ENCODE measurements at regions not wholly inside any gene's neighbourhood (a gene's known extent, or its start where the extent isn't known, plus 50 kb on each side); places are given as distances from the start of the nearest gene placed in this dataset.
"Not testable (repeated sequence)": the region's sequence is repeated elsewhere in the genome, so short reads cannot be mapped to it uniquely, and the experiment has no call there.

DNA sequence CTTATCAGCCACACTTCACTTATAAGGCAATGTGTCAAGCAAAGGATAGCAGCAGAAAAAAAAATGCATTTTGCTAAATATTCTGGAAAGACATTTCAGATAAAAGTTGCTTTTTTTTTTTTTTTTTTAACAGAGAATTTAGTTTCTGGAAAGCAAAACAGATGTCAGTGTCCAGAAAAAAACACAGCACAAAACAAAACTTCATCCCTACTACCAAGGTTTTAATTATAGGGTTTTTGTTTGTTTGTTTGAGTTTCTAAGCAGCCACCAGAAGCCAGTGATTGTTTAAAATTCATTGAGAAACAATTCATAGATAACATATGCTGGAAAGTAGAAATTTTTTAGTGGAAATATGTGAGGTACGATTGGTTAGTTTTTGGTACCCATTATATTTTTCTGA lies 1202.7 kb downstream of the OTOL1 start:
- no peak for DNase-seq

- DNase-seq = no peak
Observed at GRCh38 chr3:162701211-162701610, 1204.6 kb downstream of the OTOL1 start.

- DNase-seq = no peak
Observed at GRCh38 chr3:162702768-162703385, 1206.3 kb downstream of the OTOL1 start.

DNA sequence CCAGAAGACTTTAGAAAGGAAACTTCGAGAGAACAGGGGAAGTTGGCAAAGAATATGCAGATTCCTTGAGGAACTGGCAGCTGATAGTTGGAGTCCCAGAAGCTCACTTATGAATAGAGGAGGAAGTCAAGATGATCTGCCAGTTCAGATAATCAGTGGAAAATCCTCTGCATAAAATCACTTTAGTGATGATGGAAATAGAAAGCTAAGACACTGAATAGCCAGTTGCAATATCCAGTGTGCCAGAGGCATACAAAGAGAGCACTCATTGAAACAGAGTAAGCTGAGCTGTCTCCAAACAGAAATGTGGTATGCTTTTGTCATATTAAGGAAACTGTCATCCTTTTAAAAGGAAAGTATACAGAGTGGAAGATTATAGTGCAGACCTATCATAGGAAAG lies 1207.6 kb downstream of the OTOL1 start:
- no peak for DNase-seq

GRCh38 chr3:162704799-162705385 lies 1208.3 kb downstream of the OTOL1 start:
- no peak for DNase-seq

DNA sequence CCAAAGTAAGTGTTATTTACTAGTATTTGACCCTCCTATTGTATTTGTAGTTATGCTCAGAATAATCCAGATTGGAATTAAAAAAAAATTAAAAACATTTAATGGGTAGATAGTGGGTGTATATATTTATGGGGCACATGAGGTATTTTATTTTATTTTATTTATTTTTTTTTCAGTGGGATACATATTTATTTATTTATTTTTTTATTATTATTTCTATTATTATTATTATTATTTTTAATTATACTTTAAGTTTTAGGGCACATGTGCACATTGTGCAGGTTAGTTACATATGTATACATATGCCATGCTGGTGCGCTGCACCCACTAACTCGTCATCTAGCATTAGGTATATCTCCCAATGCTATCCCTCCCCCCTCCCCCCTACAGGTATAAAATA lies 1211.8 kb downstream of the OTOL1 start:
- not testable (repeated sequence) for DNase-seq

- DNase-seq = not testable (repeated sequence)
Observed at GRCh38 chr3:162708942-162709706, 1212.5 kb downstream of the OTOL1 start.

- no peak for DNase-seq
Observed at GRCh38 chr3:162710332-162711112, 1213.9 kb downstream of the OTOL1 start.

GRCh38 chr3:162717074-162717473 lies 1220.5 kb downstream of the OTOL1 start:
- not testable (repeated sequence) for DNase-seq

- DNase-seq = no peak
Observed at GRCh38 chr3:162718697-162719096, 1222.1 kb downstream of the OTOL1 start.

DNA sequence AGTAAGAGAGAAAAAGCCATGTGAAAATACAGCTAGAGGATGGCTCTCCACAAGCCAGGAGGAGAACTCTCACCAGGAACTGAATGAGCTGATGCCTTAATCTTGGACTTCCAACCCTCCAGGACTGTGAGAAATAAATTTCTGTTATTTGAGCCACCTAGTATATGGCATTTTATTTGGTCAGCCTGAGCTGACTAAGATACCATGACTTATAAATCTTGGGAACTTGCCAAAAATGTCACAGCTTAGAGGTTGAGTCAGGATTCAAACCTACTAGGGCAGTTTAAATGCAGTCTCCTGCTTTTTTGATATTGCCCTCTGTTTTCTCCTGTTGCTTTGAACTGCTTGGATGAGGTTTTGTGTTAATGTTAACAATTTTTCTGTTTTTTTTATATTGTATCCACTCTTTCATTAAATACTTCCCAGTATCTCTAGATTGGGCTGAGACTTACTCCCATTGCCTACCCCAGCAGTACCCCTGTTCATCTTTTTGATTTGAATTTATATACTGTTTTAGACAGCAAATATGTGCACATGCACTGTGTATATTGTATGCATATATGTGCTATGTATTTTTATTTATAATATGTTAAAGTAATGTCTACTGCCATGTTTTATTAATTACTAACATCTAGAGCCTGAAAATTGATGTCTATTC lies 1223.2 kb downstream of the OTOL1 start:
- DNase-seq = no peak

DNA sequence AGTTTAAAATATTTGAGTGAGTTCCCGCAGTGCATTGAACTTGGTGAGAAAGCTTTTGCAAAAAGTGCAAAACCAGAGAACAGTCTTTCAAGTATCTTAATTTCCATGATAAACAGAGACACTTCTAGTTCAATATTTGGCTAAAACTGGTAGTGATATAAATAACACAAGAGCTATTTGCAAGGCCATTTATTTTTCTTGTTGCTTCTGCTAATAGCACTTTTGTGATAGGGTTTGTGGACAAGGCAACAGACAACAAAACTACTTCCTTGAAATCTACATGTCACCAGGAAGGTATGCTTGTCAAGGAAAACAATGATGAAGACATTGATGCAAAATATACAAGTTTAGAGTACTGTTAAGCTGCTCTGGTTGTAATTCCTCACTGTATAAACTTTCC lies 1225.1 kb downstream of the OTOL1 start:
- no peak for DNase-seq

DNA sequence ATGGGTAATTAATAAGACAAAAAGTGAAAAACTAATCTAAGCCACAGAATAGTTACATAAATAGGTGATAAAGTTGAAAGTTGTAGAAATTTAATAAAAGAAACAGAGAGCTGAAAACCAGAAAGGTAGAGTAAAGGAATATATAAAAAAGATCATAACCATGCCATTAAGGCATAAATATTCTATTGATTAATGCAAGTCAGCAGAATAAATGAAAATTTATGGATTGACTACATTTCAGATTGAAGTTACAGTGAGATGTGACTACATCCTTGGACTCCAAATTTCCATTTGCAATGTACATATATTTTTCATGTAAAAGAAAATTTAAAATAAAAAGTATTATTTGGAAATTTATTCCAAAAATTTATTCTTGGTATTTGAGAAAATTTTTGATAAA lies 1225.7 kb downstream of the OTOL1 start:
- DNase-seq = no peak

GRCh38 chr3:162722796-162723195 lies 1226.2 kb downstream of the OTOL1 start:
- DNase-seq = not testable (repeated sequence)

DNA sequence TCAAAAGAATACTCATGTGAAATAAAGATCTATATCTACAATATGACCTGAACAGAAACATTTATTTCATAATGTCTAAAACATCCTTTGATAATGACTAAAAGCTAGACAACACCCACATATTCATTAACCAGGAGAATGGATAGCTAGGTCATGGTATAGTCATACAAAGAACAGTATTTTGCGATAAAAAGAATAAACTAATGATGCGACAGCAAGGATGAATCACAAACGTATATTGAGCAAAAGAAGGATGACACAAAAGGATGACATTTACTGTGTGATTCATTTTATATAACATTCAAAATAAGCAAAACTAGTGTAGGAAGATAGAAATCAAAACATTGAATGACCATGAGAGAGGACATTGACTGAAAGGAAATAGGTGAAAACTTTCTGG lies 1233.1 kb downstream of the OTOL1 start:
- DNase-seq = no peak

DNA sequence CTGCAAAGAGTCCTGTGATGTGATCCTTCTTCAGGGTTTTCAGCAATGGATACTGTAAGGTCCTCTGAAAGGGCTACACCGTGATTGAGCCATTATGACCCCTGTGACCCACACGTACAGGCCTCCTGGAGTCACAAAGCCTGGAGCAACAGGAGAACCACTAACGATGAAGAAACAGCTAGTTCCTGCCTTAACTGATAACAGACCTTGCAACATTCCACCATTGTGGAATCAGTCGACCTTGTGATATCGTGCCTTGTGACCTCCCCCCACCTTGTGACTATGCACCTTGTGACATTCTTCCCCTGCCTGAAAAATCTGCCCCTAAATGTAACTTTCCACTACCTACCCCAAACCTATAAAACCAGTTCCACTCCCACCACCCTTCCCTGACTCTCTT lies 1235.4 kb downstream of the OTOL1 start:
- not testable (repeated sequence) for DNase-seq

DNA sequence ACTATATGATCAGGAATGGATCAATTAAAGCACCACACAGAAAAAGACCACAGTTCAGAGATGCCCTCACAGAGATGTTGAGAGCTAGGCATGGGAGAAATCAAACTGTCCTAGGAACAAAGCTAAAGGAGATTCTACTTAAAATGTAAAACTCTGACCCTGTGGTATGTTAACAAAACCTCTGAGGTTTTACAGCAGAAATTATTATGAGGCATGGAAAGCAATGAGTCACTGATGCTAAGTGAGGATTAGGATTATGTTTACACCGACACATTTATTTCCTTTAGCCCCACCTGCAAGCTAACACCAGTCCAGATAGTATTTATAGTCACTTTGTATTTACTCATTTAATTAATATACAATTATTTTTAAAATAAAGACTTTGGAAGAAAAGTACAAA lies 1242.2 kb downstream of the OTOL1 start:
- no peak for DNase-seq

GRCh38 chr3:162740941-162741596 lies 1244.5 kb downstream of the OTOL1 start:
- no peak for DNase-seq

DNA sequence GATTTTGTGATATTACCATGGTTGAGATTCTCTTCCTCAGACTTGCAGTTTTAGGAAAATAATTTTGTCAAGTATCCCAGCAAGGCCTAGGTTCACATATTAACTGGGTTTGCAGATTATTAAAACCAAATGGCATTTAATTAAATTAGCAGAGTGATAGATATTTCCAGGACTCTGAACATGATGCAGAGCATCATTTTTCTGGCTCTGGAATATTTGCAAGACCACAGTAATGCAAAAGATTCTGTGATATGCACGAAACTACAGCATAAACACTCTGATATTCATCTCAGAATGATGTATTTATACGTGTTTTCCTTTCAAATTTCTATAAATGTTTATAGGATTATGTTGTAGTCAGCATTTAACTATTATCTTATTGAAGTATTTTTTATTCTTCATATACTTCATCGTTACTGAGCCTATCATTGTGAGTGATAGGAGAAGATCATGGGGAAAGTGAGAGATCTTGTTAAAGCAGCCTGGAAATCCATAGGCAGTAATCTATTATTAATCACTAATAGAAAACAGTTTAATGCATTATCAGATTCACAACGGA lies 1245.6 kb downstream of the OTOL1 start:
- DNase-seq = no peak

GRCh38 chr3:162743091-162743490 lies 1246.5 kb downstream of the OTOL1 start:
- no peak for DNase-seq

GRCh38 chr3:162760789-162761188 lies 1264.2 kb downstream of the OTOL1 start:
- no peak for DNase-seq

Measured in NCI-H1048 (cell line).